SW 1271 (cell line): ENCODE measurements at regions not wholly inside any gene's neighbourhood (a gene's known extent, or its start where the extent isn't known, plus 50 kb on each side); places are given as distances from the start of the nearest gene placed in this dataset.
"Not testable (repeated sequence)": the region's sequence is repeated elsewhere in the genome, so short reads cannot be mapped to it uniquely, and the experiment has no call there.

Experiments
- DNase-seq, 2 experiments: peaks; one replicate each; lab custom pipeline; 2025; lab: John Stamatoyannopoulos, UW

DNA sequence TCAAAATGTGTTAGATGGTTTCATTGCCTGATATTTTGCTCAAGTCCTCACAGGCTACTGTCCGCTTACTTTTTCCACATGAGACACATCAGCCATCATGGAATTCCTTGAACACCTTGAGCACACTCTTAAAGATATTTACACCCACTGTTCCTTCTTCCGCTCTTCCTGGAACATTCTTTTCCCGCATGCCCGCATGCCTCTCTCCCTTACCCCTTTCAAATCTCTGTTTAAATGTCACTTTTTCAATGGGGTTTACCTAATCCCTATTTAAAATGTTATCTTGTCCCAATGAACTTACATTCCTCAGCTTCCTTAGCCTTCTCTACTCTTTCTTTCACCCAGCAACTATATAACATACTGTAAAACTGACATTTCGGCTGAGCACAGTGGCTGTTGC lies 503.3 kb upstream of the PTCHD4 start:
- no peak for DNase-seq

DNA sequence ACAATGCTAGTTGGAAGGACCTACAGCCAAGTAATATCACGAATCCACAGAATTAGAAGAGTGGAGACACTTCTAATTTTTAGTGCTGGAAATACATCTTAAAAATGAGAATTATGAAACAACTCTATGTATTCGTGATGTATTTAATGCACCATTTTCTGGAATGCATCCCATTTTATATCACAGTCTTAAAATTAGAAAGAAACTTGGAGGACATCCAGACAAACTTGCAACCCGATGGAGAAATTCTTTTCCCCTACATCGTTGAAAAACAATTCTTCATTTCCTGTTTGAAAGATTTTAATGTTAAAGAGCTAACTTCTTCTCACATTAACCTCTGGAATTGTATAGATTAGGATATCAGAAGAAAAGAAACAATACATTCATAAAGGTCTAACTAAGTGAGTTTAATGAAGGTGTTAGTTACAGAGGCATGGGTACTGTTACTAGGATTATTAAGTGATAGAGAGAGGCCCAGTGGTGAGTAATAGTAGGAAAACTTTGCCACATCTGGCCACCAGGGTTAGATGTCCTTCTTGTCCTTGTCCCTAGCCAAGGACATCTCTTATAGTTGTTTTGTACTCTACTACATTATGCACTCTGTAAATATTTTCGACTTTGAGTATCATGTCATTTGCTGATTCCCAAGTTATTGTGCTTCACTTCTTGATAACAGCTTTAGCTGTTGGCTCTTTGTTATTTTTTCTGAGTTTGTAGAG lies 502.4 kb upstream of the PTCHD4 start:
- no peak for DNase-seq

GRCh38 chr6:48611332-48611731 lies 500.3 kb upstream of the PTCHD4 start:
- no peak for DNase-seq

DNA sequence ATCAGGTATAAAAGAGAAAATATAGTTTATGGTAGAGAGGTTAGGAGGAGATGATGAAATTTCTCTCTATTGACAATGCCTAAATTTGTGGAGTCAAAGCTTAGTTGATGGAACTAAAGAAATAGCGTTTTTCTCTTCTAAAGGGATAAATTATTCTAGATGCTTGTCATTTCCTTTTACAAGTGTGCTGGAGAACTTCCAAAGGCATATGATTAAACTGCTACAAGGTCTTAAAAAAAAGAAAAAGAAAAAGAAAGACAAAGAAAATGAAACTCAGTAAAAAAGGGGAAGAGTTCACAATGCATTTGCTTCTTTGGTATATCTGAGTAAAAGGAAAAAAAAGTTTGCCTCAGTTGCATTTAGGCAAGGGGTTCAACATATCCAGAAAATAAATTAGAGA lies 499.8 kb upstream of the PTCHD4 start:
- DNase-seq: no peak

- DNase-seq: no peak
Measured at GRCh38 chr6:48606618-48607017, 495.6 kb upstream of the PTCHD4 start.

GRCh38 chr6:48597951-48598350 lies 487.0 kb upstream of the PTCHD4 start:
- no peak for DNase-seq

GRCh38 chr6:48596830-48597229 lies 485.8 kb upstream of the PTCHD4 start:
- no peak for DNase-seq

DNA sequence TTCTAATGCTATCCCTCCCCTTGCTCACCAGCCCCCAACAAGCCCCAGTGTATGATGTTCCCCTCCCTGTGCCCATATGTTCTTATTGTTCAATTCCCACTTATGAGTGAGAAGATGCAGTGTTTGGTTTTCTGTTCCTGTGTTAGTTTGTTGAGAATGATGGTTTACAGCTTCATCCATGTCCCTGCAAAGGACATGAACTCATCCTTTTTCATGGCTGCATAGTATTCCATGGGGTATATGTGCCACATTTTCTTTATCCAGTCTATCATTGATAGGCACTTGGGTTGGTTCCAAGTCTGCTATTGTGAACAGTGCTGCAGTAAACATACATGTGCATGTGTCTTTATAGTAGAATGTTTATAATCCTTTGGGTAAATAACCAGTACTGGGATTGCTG lies 480.2 kb upstream of the PTCHD4 start:
- not testable (repeated sequence) for DNase-seq

DNA sequence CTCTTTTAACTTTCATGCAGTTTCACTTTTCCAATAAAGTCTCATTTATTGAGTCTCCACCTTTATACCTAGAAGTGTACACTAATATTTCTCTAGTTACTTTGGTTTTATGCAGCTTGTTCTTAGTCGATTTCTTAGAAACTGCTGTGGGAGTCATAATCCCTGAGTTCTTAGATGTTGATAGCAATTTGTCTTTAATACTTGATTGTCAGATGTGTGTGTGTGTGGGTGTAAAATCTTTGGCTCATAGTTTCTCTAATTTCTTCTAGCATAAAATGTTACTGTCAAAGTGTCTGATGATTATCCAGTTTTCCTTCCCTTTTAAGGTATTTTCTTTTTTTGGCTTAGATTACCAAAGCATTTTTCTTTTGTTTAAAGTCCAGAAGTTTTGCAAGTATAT lies 473.8 kb upstream of the PTCHD4 start:
- DNase-seq: no peak

DNA sequence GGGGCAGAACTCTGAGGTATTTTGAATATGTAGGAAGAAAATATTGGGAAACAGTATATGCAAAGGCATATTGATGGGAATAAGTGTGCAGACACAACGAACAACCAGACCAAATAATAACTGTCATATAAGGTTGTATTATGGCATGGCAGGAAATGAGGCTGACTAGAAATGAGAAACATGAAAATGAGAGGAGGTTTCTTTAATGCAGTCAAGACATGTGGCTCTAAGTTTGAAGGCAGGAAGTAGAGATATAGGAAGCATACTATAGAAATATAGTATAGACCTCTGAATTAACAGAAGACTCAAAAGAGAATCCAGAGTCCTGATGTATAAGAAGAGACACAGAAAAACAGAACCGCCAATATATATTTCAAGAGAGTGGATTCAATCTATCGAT lies 459.7 kb upstream of the PTCHD4 start:
- DNase-seq: no peak

DNA sequence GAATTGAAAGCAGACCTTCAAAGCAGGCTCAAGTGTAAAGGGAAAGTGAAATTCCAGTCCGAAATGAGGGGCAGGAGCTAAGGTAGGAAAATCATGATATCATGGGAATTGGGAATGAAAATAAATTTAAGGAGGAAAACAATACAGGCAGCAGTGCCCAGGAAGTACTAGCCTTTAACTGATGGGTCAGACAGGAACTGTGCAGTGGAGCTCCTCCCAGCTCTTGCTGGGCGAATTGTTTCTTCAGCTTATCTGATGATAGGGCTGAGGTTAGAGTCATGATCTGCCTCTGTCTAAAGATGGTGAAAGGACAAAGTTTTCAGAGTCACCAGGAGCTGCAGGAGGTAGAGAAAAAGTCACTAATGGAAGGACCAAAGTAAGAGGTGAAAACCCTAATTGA lies 457.9 kb upstream of the PTCHD4 start:
- no peak for DNase-seq

GRCh38 chr6:48567016-48567415 lies 456.0 kb upstream of the PTCHD4 start:
- no peak for DNase-seq

- DNase-seq: no peak
Measured at GRCh38 chr6:48564036-48564820, 453.2 kb upstream of the PTCHD4 start.

- no peak for DNase-seq
Measured at GRCh38 chr6:48563433-48563832, 452.4 kb upstream of the PTCHD4 start.

- peak in 1 of 2 experiments; percentile 40 for DNase-seq
Measured at GRCh38 chr6:48560408-48560807, 449.4 kb upstream of the PTCHD4 start.

GRCh38 chr6:48553467-48554189 lies 442.6 kb upstream of the PTCHD4 start:
- no peak for DNase-seq

DNA sequence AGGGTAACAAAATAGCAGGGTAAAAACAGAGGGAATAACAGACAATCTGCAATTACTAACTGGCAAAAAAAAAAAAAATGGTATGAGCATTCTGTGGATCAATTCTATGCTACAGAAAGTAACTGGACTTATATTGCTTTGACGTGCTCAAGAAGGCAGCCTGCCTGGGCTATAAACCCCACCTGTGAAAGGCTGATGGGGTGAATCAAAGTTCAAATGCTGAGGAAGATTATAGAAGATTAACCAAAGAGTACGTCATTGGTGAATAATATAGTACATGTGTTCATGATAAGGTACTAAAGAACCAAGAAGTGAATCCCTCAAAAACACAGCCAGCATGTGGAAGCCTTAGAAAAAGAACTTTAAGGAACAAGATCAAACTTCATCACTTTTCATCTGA lies 441.9 kb upstream of the PTCHD4 start:
- DNase-seq: no peak

DNA sequence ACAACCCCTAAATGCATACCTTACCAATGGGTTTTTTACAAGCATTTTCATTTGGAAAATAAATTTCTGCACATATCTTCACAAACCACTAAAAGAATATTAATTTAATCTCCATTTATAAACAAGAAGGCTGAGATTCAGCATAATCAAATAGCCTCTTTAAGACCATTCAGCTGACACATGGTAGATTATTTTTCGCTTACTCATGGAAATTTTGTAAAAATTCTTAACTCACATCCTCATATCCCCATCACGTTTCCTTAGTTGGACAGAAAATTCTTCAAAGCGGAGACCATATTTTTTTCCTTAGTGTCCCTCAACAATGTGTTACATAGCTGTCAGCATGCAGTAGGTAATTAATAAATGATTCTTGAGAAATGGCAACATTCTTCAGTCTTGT lies 439.6 kb upstream of the PTCHD4 start:
- DNase-seq: no peak

GRCh38 chr6:48542191-48542590 lies 431.2 kb upstream of the PTCHD4 start:
- no peak for DNase-seq

- DNase-seq: peak in 1 of 2 experiments; percentile 15
Measured at GRCh38 chr6:48541649-48542048, 430.7 kb upstream of the PTCHD4 start.

DNA sequence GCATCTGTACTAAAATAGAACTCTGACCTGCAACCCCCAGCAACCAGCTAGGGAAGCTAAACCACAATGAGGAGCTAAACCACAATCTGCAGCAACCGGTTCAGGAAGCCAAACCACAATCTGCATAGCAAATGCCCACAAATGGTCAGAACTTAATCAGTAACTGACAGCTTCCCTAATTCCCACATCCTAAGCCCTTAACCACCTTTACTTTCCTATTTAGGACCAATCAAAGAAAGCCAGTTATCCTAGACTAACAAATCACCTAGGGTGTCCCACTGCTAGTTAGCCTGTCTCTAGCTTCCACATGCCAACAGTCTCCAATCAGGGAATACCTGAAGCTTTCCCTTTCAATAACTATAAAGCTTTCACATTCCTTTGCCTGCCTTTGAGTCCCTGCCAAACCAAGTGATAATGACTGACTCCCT lies 424.6 kb upstream of the PTCHD4 start:
- DNase-seq: peak in 1 of 2 experiments; percentile 40

DNA sequence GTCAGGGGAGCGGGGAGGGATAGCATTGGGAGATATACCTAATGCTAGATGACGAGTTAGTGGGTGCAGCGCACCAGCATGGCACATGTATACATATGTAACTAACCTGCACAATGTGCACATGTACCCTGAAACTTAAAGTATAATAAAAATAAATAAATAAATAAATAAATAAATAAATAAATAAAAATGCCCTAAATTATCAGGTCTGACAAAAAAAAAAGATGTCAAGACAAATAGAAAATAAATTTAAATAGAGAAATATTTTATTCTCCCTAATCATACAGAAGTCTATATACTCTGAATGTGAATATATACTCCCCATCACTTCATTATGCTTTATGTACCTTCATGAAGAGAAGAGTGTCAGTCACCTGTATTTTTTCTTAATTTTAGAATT lies 420.0 kb upstream of the PTCHD4 start:
- DNase-seq: not testable (repeated sequence)

DNA sequence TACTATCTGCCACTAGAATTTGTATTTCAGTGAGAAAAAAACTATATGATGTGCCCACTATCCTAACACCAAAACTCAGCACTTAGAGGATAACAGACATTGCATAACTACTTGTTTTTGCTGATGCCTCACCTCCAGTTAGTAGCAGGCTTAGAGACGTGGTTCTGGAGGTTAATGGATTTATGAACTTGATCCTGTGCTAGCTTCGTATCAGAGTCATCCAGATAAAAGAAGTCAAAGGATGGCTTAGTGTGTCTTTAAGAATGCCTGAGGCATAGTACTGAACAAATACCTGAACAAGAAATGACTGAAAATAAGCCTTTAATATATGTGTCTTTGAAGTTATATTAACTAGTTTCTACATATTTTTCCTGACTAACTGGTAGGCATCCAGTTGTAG lies 414.9 kb upstream of the PTCHD4 start:
- no peak for DNase-seq
